ENCODE measurements at regions not wholly inside any gene's neighbourhood (a gene's known extent, or its start where the extent isn't known, plus 50 kb on each side); places are given as distances from the start of the nearest gene placed in this dataset.

DNA sequence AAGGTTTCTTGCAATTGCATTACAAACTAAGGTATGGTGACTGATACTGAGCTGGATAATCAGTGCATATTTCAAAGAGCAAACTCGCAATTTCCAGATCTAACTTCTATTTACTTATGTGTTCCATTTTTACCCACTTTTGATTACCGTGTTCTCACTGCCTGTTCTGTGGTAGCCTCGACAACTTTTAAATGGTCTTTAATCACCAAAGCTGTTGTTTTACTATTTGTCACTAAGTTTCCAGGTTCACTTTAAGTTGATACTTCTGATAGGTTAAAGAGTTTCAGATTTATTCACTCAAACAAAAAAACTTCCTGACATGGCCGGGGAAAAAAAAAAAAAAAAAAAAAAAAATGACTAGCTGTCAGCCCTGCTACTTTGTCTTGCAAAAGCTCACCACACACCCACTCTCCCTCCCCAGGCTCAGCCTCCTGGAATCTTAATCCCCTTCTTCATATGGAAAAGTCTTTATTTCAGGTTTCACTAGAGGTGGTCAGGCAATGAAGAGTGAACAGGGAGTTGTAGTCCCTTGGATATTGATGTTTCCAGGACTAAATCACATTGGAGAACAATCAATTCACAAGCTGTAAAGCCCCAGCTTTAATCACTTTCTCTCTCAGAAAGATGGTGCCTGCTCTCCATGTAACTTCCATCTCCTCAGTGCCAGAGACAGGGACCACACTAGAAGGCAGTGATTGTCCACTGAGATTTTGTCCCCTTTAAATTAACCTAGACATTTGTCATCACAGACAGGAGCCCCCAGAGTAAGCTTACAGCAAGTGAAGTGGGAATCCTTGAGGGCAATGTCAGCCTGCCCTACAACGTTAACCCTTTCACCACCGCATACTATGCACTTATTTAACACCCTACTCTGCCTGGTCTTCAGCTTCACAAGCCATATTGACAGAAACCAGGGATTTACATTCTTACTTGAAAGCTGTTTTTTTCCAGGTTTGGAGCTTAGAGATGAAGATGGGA lies 749.1 kb upstream of the SORCS1 start (continued):
- TF ChIP-seq TCF7L2 (IDR thresholded peaks at IDR 0.05; ENCODE audit: borderline replicate concordance, extremely low read depth, insufficient read depth, insufficient read length): no peak
- no peak for TF ChIP-seq CEBPB (IDR thresholded peaks at IDR 0.05; ENCODE audit: low read depth)
- no peak for TF ChIP-seq SRF (IDR thresholded peaks at IDR 0.05; ENCODE audit: low read depth)

DNA sequence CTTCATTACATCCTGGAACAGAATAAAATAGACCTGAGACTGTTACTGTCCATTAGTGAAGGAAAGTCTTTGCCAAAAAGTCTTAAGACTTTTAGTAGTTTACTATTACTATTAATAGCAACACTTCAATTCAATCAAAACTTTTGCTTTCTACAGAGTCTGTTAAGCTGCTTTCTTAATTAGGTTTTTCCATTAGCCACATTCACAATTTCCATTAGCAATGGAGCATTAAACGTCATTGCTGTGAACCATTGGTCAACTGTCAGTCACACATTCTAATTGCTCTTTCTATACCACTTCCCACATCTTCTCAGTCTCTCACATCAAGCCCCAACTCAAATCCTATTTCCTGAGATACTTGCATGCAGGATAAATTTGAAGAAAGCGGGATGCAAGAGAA lies 736.6 kb upstream of the SORCS1 start:
- TF ChIP-seq FOSL1 (IDR thresholded peaks at IDR 0.05; ENCODE audit: low read depth) (no peak), YY1 (IDR thresholded peaks at IDR 0.05; ENCODE audit: extremely low read depth, insufficient replicate concordance, low read depth, low read length) (no peak), RAD21 (IDR thresholded peaks at IDR 0.05; ENCODE audit: low read depth) (no peak), EZH2phosphoT487 (IDR thresholded peaks at IDR 0.05; ENCODE audit: borderline replicate concordance) (no peak), SP1 (IDR thresholded peaks at IDR 0.05; ENCODE audit: low read depth) (no peak), POLR2A (IDR thresholded peaks at IDR 0.05; ENCODE audit: borderline replicate concordance, extremely low read depth, insufficient read depth, insufficient read length) (no peak), ZFX (IDR thresholded peaks at IDR 0.05) (no peak), JUND (IDR thresholded peaks at IDR 0.05) (no peak), ZNF274 (IDR thresholded peaks at IDR 0.05; ENCODE audit: low read depth, low read length) (no peak), TCF7L2 (IDR thresholded peaks at IDR 0.05; ENCODE audit: borderline replicate concordance, extremely low read depth, insufficient read depth, insufficient read length) (no peak), SRF (IDR thresholded peaks at IDR 0.05; ENCODE audit: low read depth) (no peak), CBX3 (IDR thresholded peaks at IDR 0.05; ENCODE audit: low read depth) (no peak), POLR2AphosphoS5 (IDR thresholded peaks at IDR 0.05; ENCODE audit: low read depth, low read length) (no peak)
- TF ChIP-seq, protein P1, sequence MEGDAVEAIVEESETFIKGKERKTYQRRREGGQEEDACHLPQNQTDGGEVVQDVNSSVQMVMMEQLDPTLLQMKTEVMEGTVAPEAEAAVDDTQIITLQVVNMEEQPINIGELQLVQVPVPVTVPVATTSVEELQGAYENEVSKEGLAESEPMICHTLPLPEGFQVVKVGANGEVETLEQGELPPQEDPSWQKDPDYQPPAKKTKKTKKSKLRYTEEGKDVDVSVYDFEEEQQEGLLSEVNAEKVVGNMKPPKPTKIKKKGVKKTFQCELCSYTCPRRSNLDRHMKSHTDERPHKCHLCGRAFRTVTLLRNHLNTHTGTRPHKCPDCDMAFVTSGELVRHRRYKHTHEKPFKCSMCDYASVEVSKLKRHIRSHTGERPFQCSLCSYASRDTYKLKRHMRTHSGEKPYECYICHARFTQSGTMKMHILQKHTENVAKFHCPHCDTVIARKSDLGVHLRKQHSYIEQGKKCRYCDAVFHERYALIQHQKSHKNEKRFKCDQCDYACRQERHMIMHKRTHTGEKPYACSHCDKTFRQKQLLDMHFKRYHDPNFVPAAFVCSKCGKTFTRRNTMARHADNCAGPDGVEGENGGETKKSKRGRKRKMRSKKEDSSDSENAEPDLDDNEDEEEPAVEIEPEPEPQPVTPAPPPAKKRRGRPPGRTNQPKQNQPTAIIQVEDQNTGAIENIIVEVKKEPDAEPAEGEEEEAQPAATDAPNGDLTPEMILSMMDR (IDR thresholded peaks at IDR 0.05 in 2 of 3, conservative IDR thresholded peaks at IDR 0.05 in 1 of 3; ENCODE audit: borderline replicate concordance in 1 of 3, insufficient read depth in 1 of 3, low read depth in 2 of 3, low read length in 2 of 3): no peak
- TF ChIP-seq, protein P2, sequence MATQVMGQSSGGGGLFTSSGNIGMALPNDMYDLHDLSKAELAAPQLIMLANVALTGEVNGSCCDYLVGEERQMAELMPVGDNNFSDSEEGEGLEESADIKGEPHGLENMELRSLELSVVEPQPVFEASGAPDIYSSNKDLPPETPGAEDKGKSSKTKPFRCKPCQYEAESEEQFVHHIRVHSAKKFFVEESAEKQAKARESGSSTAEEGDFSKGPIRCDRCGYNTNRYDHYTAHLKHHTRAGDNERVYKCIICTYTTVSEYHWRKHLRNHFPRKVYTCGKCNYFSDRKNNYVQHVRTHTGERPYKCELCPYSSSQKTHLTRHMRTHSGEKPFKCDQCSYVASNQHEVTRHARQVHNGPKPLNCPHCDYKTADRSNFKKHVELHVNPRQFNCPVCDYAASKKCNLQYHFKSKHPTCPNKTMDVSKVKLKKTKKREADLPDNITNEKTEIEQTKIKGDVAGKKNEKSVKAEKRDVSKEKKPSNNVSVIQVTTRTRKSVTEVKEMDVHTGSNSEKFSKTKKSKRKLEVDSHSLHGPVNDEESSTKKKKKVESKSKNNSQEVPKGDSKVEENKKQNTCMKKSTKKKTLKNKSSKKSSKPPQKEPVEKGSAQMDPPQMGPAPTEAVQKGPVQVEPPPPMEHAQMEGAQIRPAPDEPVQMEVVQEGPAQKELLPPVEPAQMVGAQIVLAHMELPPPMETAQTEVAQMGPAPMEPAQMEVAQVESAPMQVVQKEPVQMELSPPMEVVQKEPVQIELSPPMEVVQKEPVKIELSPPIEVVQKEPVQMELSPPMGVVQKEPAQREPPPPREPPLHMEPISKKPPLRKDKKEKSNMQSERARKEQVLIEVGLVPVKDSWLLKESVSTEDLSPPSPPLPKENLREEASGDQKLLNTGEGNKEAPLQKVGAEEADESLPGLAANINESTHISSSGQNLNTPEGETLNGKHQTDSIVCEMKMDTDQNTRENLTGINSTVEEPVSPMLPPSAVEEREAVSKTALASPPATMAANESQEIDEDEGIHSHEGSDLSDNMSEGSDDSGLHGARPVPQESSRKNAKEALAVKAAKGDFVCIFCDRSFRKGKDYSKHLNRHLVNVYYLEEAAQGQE (IDR thresholded peaks at IDR 0.05; ENCODE audit: low read depth): no peak
- TF ChIP-seq, protein P3, sequence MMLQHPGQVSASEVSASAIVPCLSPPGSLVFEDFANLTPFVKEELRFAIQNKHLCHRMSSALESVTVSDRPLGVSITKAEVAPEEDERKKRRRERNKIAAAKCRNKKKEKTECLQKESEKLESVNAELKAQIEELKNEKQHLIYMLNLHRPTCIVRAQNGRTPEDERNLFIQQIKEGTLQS (IDR thresholded peaks at IDR 0.05): no peak
- no TSS peak for BruUV-seq (replicated peaks)
- Histone ChIP-seq H3K4me2 (ENCODE audit: low read length) (no peak overlapping the region), H3K79me2 (ENCODE audit: insufficient read depth, low read length) (no peaks in the 10 kb centered on the region), H4K20me1 (ENCODE audit: insufficient read depth) (no peaks in the 10 kb centered on the region), H3K27me3 (ENCODE audit: insufficient read depth, low read length) (no peaks in the 10 kb centered on the region), H3K4me3 (replicated peaks in 1 of 2; ENCODE audit: low read depth in 1 of 2, low read length in 2 of 2) (no peak overlapping the region), H3K9me2 (ENCODE audit: insufficient read depth) (no peaks in the 10 kb centered on the region), H2AFZ (ENCODE audit: low read depth, low read length, poor library complexity, severe bottlenecking) (no peak overlapping the region), H3K27ac (ENCODE audit: low read depth, low read length) (no peak overlapping the region), H3K9ac (ENCODE audit: low read length) (no peak overlapping the region), H3K4me1 (ENCODE audit: control insufficient read depth in 1 of 2, insufficient read depth in 2 of 2, low read length in 2 of 2) (no peaks in the 10 kb centered on the region), H3K9me3 (ENCODE audit: control insufficient read depth in 1 of 2, insufficient read depth in 1 of 2, low read depth in 1 of 2, low read length in 2 of 2) (peaks cover 45 to 54% of the 10 kb centered on the region in 2 experiments; a peak in 2 of 4 replicates), H3K36me3 (ENCODE audit: control insufficient read depth in 1 of 2, insufficient read depth in 2 of 2, low read length in 2 of 2) (no peaks in the 10 kb centered on the region)
- intact Hi-C loops (cut with micrococcal nuclease): no loop called here
- ChIA-PET CTCF (no interaction called here), RAD21 (ENCODE audit: low non-redundant PET in 1 of 2, low total read pairs in 2 of 2, uncharacterized antibody in 2 of 2, unreplicated experiment in 2 of 2) (no interaction called here), POLR2A (no interaction called here)
- DNase-seq (ENCODE audit: low read depth, low spot score) (no peak), ATAC-seq (no peak)

Measured in HCT116 (cell line).